Esophagus muscularis mucosa (tissue), 4 donors: ENCODE measurements at regions not wholly inside any gene's neighbourhood (a gene's known extent, or its start where the extent isn't known, plus 50 kb on each side); places are given as distances from the start of the nearest gene placed in this dataset.

ENCODE experiments used
- DNase-seq: peaks from one replicate; pipeline ENCODE4 v3.0.0-alpha.2; 2017; ENCODE audit errors: extremely low spot score
- H3K27ac ChIP-seq, 4 donors: fragments of 200-600 bp; sonication (generic); replicated peaks in 1 of 4; 1 replicate in 3 of 4; 2 replicates in 1 of 4; pipeline ENCODE4 v1.5.1; 2016 to 2019; ENCODE audit warnings: mild to moderate bottlenecking in 1 of 4
- H3K27me3 ChIP-seq, 4 donors: fragments of 200-600 bp; sonication (generic); one replicate each; pipeline versions ENCODE4 v1.5.1 to v1.6.0; 2016 to 2019
- H3K36me3 ChIP-seq, 4 donors: fragments of 200-600 bp; sonication (generic); one replicate each; pipeline ENCODE4 v1.5.1; 2016 to 2019
- H3K4me1 ChIP-seq, 4 donors: fragments of 200-600 bp; sonication (generic); one replicate each; pipeline ENCODE4 v1.5.1; 2016 to 2019
- H3K4me3 ChIP-seq, 4 donors: fragments of 200-600 bp; sonication (generic); 1 replicate in 2 of 4; 2 replicates in 2 of 4; pipeline ENCODE4 v1.5.1; 2016 to 2019; ENCODE audit warnings: mild to moderate bottlenecking in 4 of 4, moderate library complexity in 1 of 4
- H3K9me3 ChIP-seq, 4 donors: fragments of 200-600 bp; sonication (generic); 1 replicate in 3 of 4; 2 replicates in 1 of 4; pipeline ENCODE4 v1.5.1; 2016 to 2019
- EP300 ChIP-seq: sonication (generic); formaldehyde crosslinking; IDR thresholded peaks from one replicate; pipeline ENCODE4 v1.6.1; 2017; ENCODE audit warnings: antibody characterized with exemption
- POLR2A ChIP-seq: fragments of 450-650 bp; IDR thresholded peaks from one replicate; pipeline ENCODE4 v1.6.1; 2017; ENCODE audit warnings: antibody characterized with exemption, moderate library complexity, mild to moderate bottlenecking, low read depth
- POLR2AphosphoS5 ChIP-seq, 2 donors: sonication (generic); formaldehyde crosslinking; IDR thresholded peaks; one replicate each; pipeline ENCODE4 v1.6.1; 2017; ENCODE audit warnings: antibody characterized with exemption in 2 of 2
- WGBS: methylation state at CpG from one replicate; pipeline ENCODE4 v1.1.5; 2018; 5-methylcytosine and 5-hydroxymethylcytosine counted together
- intact Hi-C: fragments of 100-400 bp; cut with DNase I; formaldehyde crosslinking; loops from one replicate; pipeline ENCODE4 v1.15.1; 2023
- TF ChIP-seq, protein P1 (sequence below), 3 experiments: fragments of 200-600 bp in 2 of 3; fragments of 450-650 bp in 1 of 3; sonication (generic) in 2 of 3; IDR thresholded peaks; one replicate each; pipeline ENCODE4 v1.5.1; 2017 to 2019; ENCODE audit warnings: antibody characterized with exemption in 3 of 3, mild to moderate bottlenecking in 2 of 3, moderate library complexity in 1 of 3

DNA sequence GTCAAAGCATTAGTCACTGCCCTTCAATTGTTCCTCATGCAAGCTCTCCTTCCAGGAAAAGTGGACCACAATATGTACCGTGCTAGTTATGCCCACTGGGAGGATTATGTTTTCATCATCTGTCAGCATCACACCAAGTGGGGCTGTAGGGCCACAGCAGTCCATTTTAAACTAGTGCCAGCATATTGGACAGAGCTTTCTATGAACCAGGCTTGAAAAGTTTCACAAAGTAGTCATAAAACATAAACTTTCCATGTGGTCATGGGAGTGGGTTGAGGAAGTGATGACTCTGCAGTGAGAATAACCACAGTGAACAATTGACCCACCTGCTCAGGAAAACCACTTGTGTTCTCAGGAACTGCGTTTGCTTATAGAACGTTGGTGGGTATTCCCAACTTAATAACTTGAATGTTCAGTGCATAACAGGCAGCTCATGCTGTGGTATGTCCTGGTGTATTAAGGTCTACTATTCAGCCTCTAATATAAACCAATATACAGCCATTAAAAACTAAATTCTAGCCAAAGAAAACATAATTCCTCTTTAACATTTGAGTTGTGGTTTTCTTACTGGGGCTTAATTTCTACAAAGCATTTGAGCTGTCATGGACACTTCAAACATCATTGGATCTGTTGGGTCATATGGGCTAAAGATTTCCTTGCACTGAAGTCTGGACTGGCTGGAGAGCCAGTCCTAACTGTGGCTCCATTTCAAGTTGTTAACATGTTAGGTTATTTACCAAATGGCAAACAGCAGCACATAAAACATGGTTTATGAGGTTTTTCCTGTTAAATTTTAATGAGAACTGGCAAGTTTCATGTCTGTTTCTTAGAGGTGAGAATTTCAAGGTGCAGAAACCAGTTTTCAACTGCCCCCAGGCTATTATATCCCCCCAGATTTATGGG is 274.1 kb downstream of the OTOL1 start:
- no peaks in the 10 kb centered on the region for H3K4me1 ChIP-seq
- H3K27ac ChIP-seq: no peak overlapping the region
- no peaks in the 10 kb centered on the region for H3K9me3 ChIP-seq
- H3K36me3 ChIP-seq: no peaks in the 10 kb centered on the region
- no peak for DNase-seq
- 71% methylated on average over 3 of the region's 3 CpGs for WGBS
- H3K4me3 ChIP-seq: no peak overlapping the region
- H3K27me3 ChIP-seq: no peaks in the 10 kb centered on the region
- TF ChIP-seq POLR2A (no peak), EP300 (no peak), POLR2AphosphoS5 (IDR thresholded peaks at IDR 0.05) (no peak)
- TF ChIP-seq, protein P1, sequence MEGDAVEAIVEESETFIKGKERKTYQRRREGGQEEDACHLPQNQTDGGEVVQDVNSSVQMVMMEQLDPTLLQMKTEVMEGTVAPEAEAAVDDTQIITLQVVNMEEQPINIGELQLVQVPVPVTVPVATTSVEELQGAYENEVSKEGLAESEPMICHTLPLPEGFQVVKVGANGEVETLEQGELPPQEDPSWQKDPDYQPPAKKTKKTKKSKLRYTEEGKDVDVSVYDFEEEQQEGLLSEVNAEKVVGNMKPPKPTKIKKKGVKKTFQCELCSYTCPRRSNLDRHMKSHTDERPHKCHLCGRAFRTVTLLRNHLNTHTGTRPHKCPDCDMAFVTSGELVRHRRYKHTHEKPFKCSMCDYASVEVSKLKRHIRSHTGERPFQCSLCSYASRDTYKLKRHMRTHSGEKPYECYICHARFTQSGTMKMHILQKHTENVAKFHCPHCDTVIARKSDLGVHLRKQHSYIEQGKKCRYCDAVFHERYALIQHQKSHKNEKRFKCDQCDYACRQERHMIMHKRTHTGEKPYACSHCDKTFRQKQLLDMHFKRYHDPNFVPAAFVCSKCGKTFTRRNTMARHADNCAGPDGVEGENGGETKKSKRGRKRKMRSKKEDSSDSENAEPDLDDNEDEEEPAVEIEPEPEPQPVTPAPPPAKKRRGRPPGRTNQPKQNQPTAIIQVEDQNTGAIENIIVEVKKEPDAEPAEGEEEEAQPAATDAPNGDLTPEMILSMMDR (IDR thresholded peaks at IDR 0.05): no peak
- intact Hi-C loops: no loop called here

DNA sequence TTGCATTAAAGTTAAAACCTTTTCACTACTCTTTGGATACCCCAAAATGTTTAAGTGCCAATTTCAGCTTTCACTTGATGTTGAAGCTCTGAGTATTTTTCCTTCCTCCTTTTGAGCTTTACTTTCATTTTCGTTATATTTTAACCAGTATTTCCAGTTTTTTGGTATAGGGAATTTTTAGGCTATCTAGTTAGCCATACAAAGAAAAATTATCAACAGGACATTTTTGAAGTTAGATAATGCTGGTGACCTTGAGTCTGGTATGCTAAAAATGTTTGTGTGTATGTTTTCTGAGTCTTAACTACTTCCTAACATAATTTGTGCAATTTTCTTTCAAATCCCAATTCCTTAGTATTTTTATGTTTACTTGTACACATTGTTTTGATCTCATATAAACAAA is 284.8 kb downstream of the OTOL1 start:
- Histone ChIP-seq H3K4me3 (no peak overlapping the region), H3K4me1 (no peaks in the 10 kb centered on the region), H3K36me3 (no peaks in the 10 kb centered on the region), H3K27ac (no peak overlapping the region), H3K9me3 (no peaks in the 10 kb centered on the region), H3K27me3 (no peaks in the 10 kb centered on the region)
- no peak for DNase-seq
- TF ChIP-seq POLR2AphosphoS5 (IDR thresholded peaks at IDR 0.05): no peak
- TF ChIP-seq POLR2A: no peak
- TF ChIP-seq, protein P1 (IDR thresholded peaks at IDR 0.05): no peak
- no peak for TF ChIP-seq EP300
- 60% methylated on average over 1 of the region's 1 CpG for WGBS
- intact Hi-C loops: no loop called here

GRCh38 chr3:161793194-161793930 is 296.8 kb downstream of the OTOL1 start:
- H3K4me3 ChIP-seq: no peak overlapping the region
- H3K27me3 ChIP-seq: no peaks in the 10 kb centered on the region
- no peak overlapping the region for H3K27ac ChIP-seq
- intact Hi-C loops: no loop called here
- DNase-seq: no peak
- no peaks in the 10 kb centered on the region for H3K9me3 ChIP-seq
- H3K4me1 ChIP-seq: peaks cover 0 to 7% (median 0%) of the 10 kb centered on the region in 4 donors
- H3K36me3 ChIP-seq: no peaks in the 10 kb centered on the region
- no peak for TF ChIP-seq EP300
- TF ChIP-seq POLR2AphosphoS5 (IDR thresholded peaks at IDR 0.05): no peak
- TF ChIP-seq, protein P1 (IDR thresholded peaks at IDR 0.05): no peak
- TF ChIP-seq POLR2A: no peak
- WGBS: 82% methylated on average over 3 of the region's 3 CpGs

DNA sequence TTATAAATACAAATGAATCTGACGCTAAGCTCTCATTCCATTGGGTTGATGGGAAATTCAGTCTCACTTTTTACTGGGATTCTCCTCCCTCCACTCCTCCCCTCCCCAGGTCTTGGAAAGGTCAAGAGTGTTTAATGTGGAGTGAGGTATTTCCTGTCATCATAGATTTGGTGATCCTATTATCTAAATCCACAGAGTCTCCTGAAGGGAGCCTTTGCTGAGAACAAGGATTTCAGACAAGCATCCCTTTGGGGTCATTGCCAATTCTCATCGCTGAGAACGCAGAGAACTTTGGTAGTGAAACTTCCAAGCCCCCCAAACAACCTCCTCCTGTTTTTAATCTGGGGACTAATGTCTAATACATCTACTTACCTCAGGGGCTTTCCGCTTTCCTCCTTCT is 297.9 kb downstream of the OTOL1 start:
- intact Hi-C loops: no loop called here
- Histone ChIP-seq H3K4me3 (no peak overlapping the region), H3K9me3 (no peaks in the 10 kb centered on the region), H3K36me3 (no peaks in the 10 kb centered on the region), H3K4me1 (peaks cover 0 to 7% (median 0%) of the 10 kb centered on the region in 4 donors), H3K27ac (no peak overlapping the region), H3K27me3 (no peaks in the 10 kb centered on the region)
- DNase-seq: no peak
- WGBS: 97% methylated on average over 4 of the region's 4 CpGs
- no peak for TF ChIP-seq POLR2AphosphoS5 (IDR thresholded peaks at IDR 0.05)
- TF ChIP-seq, protein P1 (IDR thresholded peaks at IDR 0.05): no peak
- TF ChIP-seq POLR2A: no peak
- TF ChIP-seq EP300: no peak
